Neuronal stem cell (in vitro differentiated cells): ENCODE measurements at regions not wholly inside any gene's neighbourhood (a gene's known extent, or its start where the extent isn't known, plus 50 kb on each side); places are given as distances from the start of the nearest gene placed in this dataset.

ENCODE experiments used
- DNase-seq: peaks from one replicate; pipeline ENCODE4 v3.0.0-alpha.2; 2013; ENCODE audit warnings: low spot score
- H2AFZ ChIP-seq: one replicate; pipeline ENCODE4 v1.6.1; 2013; ENCODE audit warnings: mild to moderate bottlenecking, low read length, inconsistent platforms
- H2AK5ac ChIP-seq: 2 replicates; pipeline ENCODE4 v1.6.1; 2013; ENCODE audit warnings: low read depth, mild to moderate bottlenecking, inconsistent platforms, low read length, moderate library complexity, mixed read lengths
- H2BK120ac ChIP-seq: 2 replicates; pipeline ENCODE4 v1.6.1; 2013; ENCODE audit warnings: low read depth, mild to moderate bottlenecking, inconsistent platforms, low read length, moderate library complexity, mixed read lengths
- H2BK12ac ChIP-seq: one replicate; pipeline ENCODE4 v1.6.1; 2013; ENCODE audit warnings: low read length, inconsistent platforms
- H2BK15ac ChIP-seq: 2 replicates; pipeline ENCODE4 v1.6.1; 2013; ENCODE audit warnings: mild to moderate bottlenecking, low read length, inconsistent platforms, mixed read lengths
- H2BK5ac ChIP-seq: one replicate; pipeline ENCODE4 v1.6.1; 2013; ENCODE audit warnings: inconsistent platforms, mild to moderate bottlenecking, low read length, moderate library complexity
- H3K14ac ChIP-seq: one replicate; pipeline ENCODE4 v1.6.1; 2013; ENCODE audit warnings: low read length, inconsistent platforms
- H3K18ac ChIP-seq: 2 replicates; pipeline ENCODE4 v1.6.1; 2013; ENCODE audit warnings: low read length, inconsistent platforms
- H3K23ac ChIP-seq: 2 replicates; pipeline ENCODE4 v1.6.1; 2013; ENCODE audit warnings: low read depth, mild to moderate bottlenecking, mixed read lengths, low read length, inconsistent platforms; ENCODE audit not compliant: poor library complexity
- H3K27ac ChIP-seq: replicated peaks from 3 replicates; pipeline ENCODE4 v1.5.1; 2013; ENCODE audit warnings: low read length, inconsistent platforms
- H3K27me3 ChIP-seq, 3 experiments: 2 replicates each; pipeline ENCODE4 v1.6.1; 2013; ENCODE audit warnings: low read length in 3 of 3, mild to moderate bottlenecking in 2 of 3, inconsistent platforms in 1 of 3, low read depth in 1 of 3, mixed read lengths in 1 of 3, moderate library complexity in 1 of 3; ENCODE audit not compliant: control insufficient read depth in 3 of 3, insufficient read depth in 3 of 3
- H3K36me3 ChIP-seq, 2 donors: replicated peaks in 1 of 2; 2 replicates each; pipeline ENCODE4 v1.6.1; 2013; ENCODE audit warnings: low read length in 2 of 2; ENCODE audit not compliant: control insufficient read depth in 2 of 2, insufficient read depth in 2 of 2
- H3K4ac ChIP-seq: 2 replicates; pipeline ENCODE4 v1.6.1; 2013; ENCODE audit warnings: inconsistent platforms, mild to moderate bottlenecking, low read length, moderate library complexity
- H3K4me1 ChIP-seq, 2 donors: 1 replicate in 1 of 2; 2 replicates in 1 of 2; pipeline ENCODE4 v1.6.1; 2013; ENCODE audit warnings: low read length in 2 of 2, low read depth in 1 of 2; ENCODE audit not compliant: control insufficient read depth in 2 of 2, insufficient read depth in 1 of 2
- H3K4me2 ChIP-seq: one replicate; pipeline ENCODE4 v1.6.1; 2013; ENCODE audit warnings: mild to moderate bottlenecking, low read length, inconsistent platforms; ENCODE audit not compliant: insufficient read depth, poor library complexity, severe bottlenecking
- H3K4me3 ChIP-seq, 2 donors: 2 replicates each; pipeline ENCODE4 v1.5.1; 2013; ENCODE audit warnings: low read length in 2 of 2, mild to moderate bottlenecking in 2 of 2, inconsistent platforms in 1 of 2, moderate library complexity in 1 of 2
- H3K79me1 ChIP-seq: one replicate; pipeline ENCODE4 v1.6.1; 2013; ENCODE audit warnings: low read depth, mild to moderate bottlenecking, inconsistent platforms, low read length, moderate library complexity
- H3K9ac ChIP-seq: one replicate; pipeline ENCODE4 v1.6.1; 2013; ENCODE audit warnings: mild to moderate bottlenecking, low read depth, low read length, inconsistent platforms; ENCODE audit not compliant: poor library complexity
- H3K9me3 ChIP-seq, 2 donors: replicated peaks in 1 of 2; 2 replicates each; pipeline versions ENCODE3 to v1.6.1; 2013; ENCODE audit warnings: low read length in 2 of 2, mild to moderate bottlenecking in 2 of 2, inconsistent platforms in 1 of 2, low read depth in 1 of 2, mixed read lengths in 1 of 2, moderate library complexity in 1 of 2; ENCODE audit not compliant: control insufficient read depth in 2 of 2, insufficient read depth in 1 of 2
- H4K8ac ChIP-seq: one replicate; pipeline ENCODE4 v1.6.1; 2013; ENCODE audit warnings: low read depth, mild to moderate bottlenecking, inconsistent platforms, low read length, moderate library complexity
- H4K91ac ChIP-seq: one replicate; pipeline ENCODE4 v1.6.1; 2013; ENCODE audit warnings: low read length, low read depth, mild to moderate bottlenecking, inconsistent platforms; ENCODE audit not compliant: poor library complexity
- WGBS, 2 donors: extraction: QIAGEN DNeasy Blood & Tissue Kit; methylation state at CpG; one replicate each; pipeline ENCODE4 v1.1.7; 2013; ENCODE audit warnings: missing lambda C conversion rate in 2 of 2, mixed read lengths in 1 of 2; ENCODE audit not compliant: insufficient read length in 2 of 2, insufficient replicate concordance in 1 of 2; ENCODE audit errors: extremely low coverage in 2 of 2; 5-methylcytosine and 5-hydroxymethylcytosine counted together

- H2AK5ac ChIP-seq = no peak overlapping the region
Measured at GRCh38 chr2:181152226-181152625, 171.8 kb downstream of the UBE2E3 start.

GRCh38 chr2:181152701-181153100 lies 172.3 kb downstream of the UBE2E3 start:
- no peak overlapping the region for H2BK120ac ChIP-seq
- H3K27me3 ChIP-seq = no peaks in the 10 kb centered on the region
- H3K36me3 ChIP-seq = no peaks in the 10 kb centered on the region
- H3K9ac ChIP-seq = no peak overlapping the region
- H3K14ac ChIP-seq = no peak overlapping the region
- no peak overlapping the region for H4K8ac ChIP-seq
- H2BK15ac ChIP-seq = no peak overlapping the region
- no peak overlapping the region for H2AK5ac ChIP-seq
- no peak overlapping the region for H2AFZ ChIP-seq
- WGBS, 2 donors = no CpG with 5 or more reads among the region's 2 CpGs
- H3K4me3 ChIP-seq = no peak overlapping the region
- DNase-seq = no peak
- H4K91ac ChIP-seq = no peak overlapping the region
- peaks cover 0 to 5% of the 10 kb centered on the region in 2 donors for H3K9me3 ChIP-seq
- H3K4me2 ChIP-seq = no peak overlapping the region
- no peaks in the 10 kb centered on the region for H3K4me1 ChIP-seq
- H2BK12ac ChIP-seq = no peak overlapping the region
- no peak overlapping the region for H3K4ac ChIP-seq
- H3K27ac ChIP-seq = no peak overlapping the region
- no peak overlapping the region for H3K18ac ChIP-seq
- no peaks in the 10 kb centered on the region for H3K79me1 ChIP-seq
- no peak overlapping the region for H2BK5ac ChIP-seq
- no peak overlapping the region for H3K23ac ChIP-seq

More at GRCh38 chr2:181152226-181152625, 171.8 kb downstream of the UBE2E3 start:
- H3K27ac ChIP-seq = no peak overlapping the region
- H3K27me3 ChIP-seq = no peaks in the 10 kb centered on the region
- no peak overlapping the region for H4K8ac ChIP-seq
- no peak overlapping the region for H2BK120ac ChIP-seq
- no peak overlapping the region for H3K4me3 ChIP-seq
- no peak overlapping the region for H3K4me2 ChIP-seq
- no peaks in the 10 kb centered on the region for H3K4me1 ChIP-seq
- H2BK12ac ChIP-seq = no peak overlapping the region
- H3K4ac ChIP-seq = no peak overlapping the region
- H3K18ac ChIP-seq = no peak overlapping the region
- H3K36me3 ChIP-seq = no peaks in the 10 kb centered on the region
- no peak overlapping the region for H4K91ac ChIP-seq
- DNase-seq = no peak
- no peak overlapping the region for H2BK15ac ChIP-seq
- H2BK5ac ChIP-seq = no peak overlapping the region
- H2AFZ ChIP-seq = no peak overlapping the region
- peaks cover 0 to 5% of the 10 kb centered on the region in 2 donors for H3K9me3 ChIP-seq
- no peak overlapping the region for H3K23ac ChIP-seq
- H3K14ac ChIP-seq = no peak overlapping the region
- no peak overlapping the region for H3K9ac ChIP-seq
- no peaks in the 10 kb centered on the region for H3K79me1 ChIP-seq

GRCh38 chr2:181153886-181154285 lies 173.5 kb downstream of the UBE2E3 start:
- H4K8ac ChIP-seq = no peak overlapping the region
- WGBS, 2 donors = no CpG with 5 or more reads among the region's 1 CpG

GRCh38 chr2:181157326-181157725 lies 176.9 kb downstream of the UBE2E3 start:
- DNase-seq = no peak
- Histone ChIP-seq H2BK5ac (no peak overlapping the region), H2BK12ac (no peak overlapping the region), H3K27ac (no peak overlapping the region), H3K4me2 (no peak overlapping the region), H4K8ac (no peak overlapping the region), H3K14ac (no peak overlapping the region), H3K4me1 (no peaks in the 10 kb centered on the region), H2BK120ac (no peak overlapping the region), H3K4me3 (no peak overlapping the region), H3K18ac (no peak overlapping the region), H3K79me1 (no peaks in the 10 kb centered on the region), H2AK5ac (no peak overlapping the region), H3K36me3 (no peaks in the 10 kb centered on the region), H4K91ac (no peak overlapping the region), H3K23ac (no peak overlapping the region), H3K4ac (no peak overlapping the region), H3K9me3 (peaks cover 0 to 5% of the 10 kb centered on the region in 2 donors), H3K27me3 (no peaks in the 10 kb centered on the region), H2AFZ (no peak overlapping the region), H2BK15ac (no peak overlapping the region), H3K9ac (no peak overlapping the region)
- no CpG with 5 or more reads among the region's 4 CpGs for WGBS, 2 donors

More at GRCh38 chr2:181153886-181154285, 173.5 kb downstream of the UBE2E3 start:
- Histone ChIP-seq H3K18ac (no peak overlapping the region), H4K91ac (no peak overlapping the region), H2BK15ac (no peak overlapping the region), H3K27ac (no peak overlapping the region), H3K4me2 (no peak overlapping the region), H3K9me3 (peaks cover 0 to 5% of the 10 kb centered on the region in 2 donors), H3K4ac (no peak overlapping the region), H3K27me3 (no peaks in the 10 kb centered on the region), H3K23ac (no peak overlapping the region), H3K36me3 (no peaks in the 10 kb centered on the region), H2BK5ac (no peak overlapping the region), H3K79me1 (no peaks in the 10 kb centered on the region), H2AFZ (no peak overlapping the region), H2BK120ac (no peak overlapping the region), H2AK5ac (no peak overlapping the region), H3K14ac (no peak overlapping the region), H3K9ac (no peak overlapping the region), H3K4me3 (no peak overlapping the region), H2BK12ac (no peak overlapping the region), H3K4me1 (no peaks in the 10 kb centered on the region)
- DNase-seq = no peak
